ENCODE measurements at regions not wholly inside any gene's neighbourhood (a gene's known extent, or its start where the extent isn't known, plus 50 kb on each side); places are given as distances from the start of the nearest gene placed in this dataset.

DNA sequence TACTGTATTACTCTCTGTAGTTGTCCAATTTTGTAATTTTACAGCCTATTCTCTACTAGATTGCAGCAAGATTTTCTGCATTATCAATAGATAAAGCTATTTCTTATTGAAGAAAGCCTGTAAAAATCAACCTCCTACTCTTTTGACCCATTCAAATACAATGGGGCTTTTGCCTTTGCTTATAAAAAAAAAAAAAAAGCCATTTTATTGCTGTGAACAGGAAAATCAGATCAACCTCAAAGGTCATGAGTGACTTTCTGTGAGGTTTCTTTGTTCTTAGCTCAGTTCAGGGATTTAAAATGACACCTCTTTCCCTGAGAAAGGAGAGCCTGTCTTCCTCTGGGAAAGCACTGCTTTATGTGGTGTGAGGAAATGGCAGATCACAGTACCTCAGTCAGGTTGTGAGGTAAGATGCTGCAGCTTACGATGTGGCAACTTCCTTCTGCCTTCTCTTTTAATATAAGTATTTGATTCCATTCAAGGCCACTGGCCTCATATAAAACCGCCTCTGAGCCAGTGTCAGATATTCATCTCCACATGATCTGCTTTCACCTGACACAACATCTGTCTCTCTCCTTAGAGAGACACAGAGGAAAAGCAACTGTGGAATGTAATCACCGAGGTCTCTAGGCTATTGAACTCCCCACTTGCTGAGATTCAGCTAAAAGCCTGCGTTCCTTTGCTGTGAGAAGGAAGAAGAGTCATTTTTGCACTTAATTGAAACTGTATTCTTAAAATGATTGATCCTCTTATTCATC, 161.5 kb upstream of the MB21D2 start:
- TF ChIP-seq, protein P1, sequence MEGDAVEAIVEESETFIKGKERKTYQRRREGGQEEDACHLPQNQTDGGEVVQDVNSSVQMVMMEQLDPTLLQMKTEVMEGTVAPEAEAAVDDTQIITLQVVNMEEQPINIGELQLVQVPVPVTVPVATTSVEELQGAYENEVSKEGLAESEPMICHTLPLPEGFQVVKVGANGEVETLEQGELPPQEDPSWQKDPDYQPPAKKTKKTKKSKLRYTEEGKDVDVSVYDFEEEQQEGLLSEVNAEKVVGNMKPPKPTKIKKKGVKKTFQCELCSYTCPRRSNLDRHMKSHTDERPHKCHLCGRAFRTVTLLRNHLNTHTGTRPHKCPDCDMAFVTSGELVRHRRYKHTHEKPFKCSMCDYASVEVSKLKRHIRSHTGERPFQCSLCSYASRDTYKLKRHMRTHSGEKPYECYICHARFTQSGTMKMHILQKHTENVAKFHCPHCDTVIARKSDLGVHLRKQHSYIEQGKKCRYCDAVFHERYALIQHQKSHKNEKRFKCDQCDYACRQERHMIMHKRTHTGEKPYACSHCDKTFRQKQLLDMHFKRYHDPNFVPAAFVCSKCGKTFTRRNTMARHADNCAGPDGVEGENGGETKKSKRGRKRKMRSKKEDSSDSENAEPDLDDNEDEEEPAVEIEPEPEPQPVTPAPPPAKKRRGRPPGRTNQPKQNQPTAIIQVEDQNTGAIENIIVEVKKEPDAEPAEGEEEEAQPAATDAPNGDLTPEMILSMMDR (conservative IDR thresholded peaks at IDR 0.05; ENCODE audit: low read depth), result no peak
- CTCF ChIA-PET, result interaction anchor here (0.6 to 1.1 kb wide), 3 partner anchors 37 to 407 kb away, joined by 3 to 5 read pairs (median 3); no protein-coding TSS in a partner anchor
- POLR2A ChIA-PET (ENCODE audit: low non-redundant PET), result no interaction called here
- DNase-seq (ENCODE audit: low spot score), result no peak
- no peak overlapping the region for H3K27ac ChIP-seq

DNA sequence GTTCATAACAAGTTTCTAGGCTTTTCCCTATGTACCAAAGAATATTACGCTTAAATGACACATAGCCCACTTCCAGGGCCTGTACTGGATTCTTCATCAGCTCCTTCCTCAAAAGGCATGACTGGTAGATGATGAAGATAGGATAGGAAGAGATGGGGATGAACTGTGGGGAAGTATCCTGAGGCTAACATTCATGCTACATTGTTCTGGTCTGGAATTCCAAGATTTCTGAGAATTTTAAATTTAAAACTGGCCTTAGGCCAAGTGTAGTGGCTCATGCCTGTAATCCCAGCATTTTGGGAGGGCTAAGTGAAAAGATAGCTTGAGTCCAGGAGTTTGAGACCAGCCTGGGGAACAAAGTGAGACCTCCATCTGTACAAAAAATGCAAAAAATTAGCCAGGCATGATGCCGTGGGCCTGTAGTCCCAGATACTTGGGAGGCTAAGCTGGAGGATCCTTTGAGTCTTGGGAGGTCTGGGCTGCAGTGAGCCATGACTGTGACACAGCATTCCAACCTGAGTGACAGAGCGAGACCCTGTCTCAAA, 160.1 kb upstream of the PLAAT1 start:
- TF ChIP-seq, protein P1 (conservative IDR thresholded peaks at IDR 0.05; ENCODE audit: low read depth), result no peak
- ChIA-PET POLR2A (ENCODE audit: low non-redundant PET) (no interaction called here), CTCF (interaction anchor here (0.6 kb wide), 1 partner anchor 64 kb away, joined by 3 read pairs; no protein-coding TSS in a partner anchor)
- H3K27ac ChIP-seq, result no peak overlapping the region
- no peak for DNase-seq (ENCODE audit: low spot score)

DNA sequence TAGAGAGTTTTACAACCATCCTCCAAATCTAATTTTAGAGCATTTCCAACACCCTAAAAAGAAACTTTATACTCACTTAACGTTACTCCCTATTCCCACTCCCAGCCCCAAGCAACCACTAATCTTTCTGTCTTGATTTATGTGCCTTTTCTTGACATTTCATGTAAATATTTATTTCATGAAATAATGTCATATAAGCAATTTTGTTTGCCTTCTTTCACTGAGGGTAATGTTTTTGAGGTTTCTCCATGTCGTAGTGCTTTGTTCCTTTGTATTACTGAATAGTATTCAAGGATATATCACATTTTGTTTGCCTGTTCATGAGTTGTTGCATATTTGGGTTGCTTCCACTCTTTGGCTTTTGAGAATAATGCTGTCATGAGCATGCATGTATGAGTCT, 155.4 kb upstream of the PLAAT1 start:
- CTCF ChIA-PET, result no interaction called here
- POLR2A ChIA-PET (ENCODE audit: low non-redundant PET), result no interaction called here
- no peak overlapping the region for H3K27ac ChIP-seq
- DNase-seq (ENCODE audit: low spot score), result no peak
- TF ChIP-seq, protein P1 (conservative IDR thresholded peaks at IDR 0.05; ENCODE audit: low read depth), result no peak

DNA sequence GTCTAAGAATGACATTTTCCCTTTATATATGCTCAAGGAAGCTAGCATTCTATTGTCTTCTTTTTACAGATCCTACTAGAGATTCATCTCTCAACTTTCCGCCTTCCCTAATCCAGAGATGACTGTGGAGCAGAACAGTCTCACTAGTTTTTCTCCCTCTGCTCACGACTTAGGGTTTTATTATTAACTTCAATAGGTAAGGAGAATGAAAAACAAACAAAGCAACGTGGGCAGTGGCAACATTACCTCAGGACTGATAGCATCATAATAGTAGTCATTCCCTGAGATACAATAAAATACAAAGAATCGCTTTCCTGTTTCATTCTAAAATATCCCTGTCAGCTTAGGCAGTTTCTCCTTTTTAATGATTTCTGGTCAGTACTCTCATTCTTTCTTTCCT, 154.3 kb upstream of the PLAAT1 start:
- no peak for DNase-seq (ENCODE audit: low spot score)
- ChIA-PET CTCF (no interaction called here), POLR2A (ENCODE audit: low non-redundant PET) (no interaction called here)
- TF ChIP-seq, protein P1 (conservative IDR thresholded peaks at IDR 0.05; ENCODE audit: low read depth), result no peak
- no peak overlapping the region for H3K27ac ChIP-seq

DNA sequence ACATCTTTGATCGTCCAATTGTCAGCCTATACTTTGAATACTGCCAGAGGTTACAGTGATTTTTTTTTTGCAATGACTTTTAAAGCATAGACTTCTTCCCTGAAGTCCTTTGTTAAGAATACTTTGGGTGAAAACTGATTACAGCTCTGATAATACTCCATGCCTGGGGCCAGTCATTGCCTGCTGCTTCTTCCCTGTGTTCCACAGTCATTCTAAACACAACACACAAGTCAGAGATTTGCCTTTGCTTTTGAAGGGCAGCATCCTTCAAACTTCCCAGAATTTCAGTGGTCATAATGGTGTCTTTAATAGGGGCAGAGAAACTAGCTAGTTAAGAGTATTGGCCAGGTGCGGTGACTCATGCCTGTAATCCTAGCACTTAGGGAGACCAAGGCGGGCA, 153.7 kb upstream of the PLAAT1 start:
- DNase-seq (ENCODE audit: low spot score), result no peak
- CTCF ChIA-PET, result no interaction called here
- TF ChIP-seq, protein P1 (conservative IDR thresholded peaks at IDR 0.05; ENCODE audit: low read depth), result no peak
- POLR2A ChIA-PET (ENCODE audit: low non-redundant PET), result no interaction called here
- no peak overlapping the region for H3K27ac ChIP-seq

DNA sequence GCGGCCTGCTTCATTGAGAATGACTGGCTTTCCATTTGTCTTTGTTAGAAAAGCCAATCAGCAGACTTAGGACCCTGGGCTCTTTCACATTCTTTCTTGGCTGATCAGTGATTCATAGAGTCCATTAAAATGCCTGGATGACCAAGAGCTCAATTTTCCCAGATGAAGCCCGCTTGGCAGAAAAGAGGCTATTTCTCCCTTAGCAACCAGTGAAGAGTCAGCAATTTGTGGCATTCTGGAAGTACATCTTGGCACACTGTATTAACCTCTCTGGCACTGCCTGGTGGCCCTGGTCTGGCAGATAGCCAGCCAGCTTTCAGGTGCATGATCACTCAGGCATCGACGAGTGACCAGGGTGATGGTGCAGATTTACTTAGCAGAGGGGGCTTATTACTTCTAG, 145.7 kb upstream of the PLAAT1 start:
- ChIA-PET POLR2A (ENCODE audit: low non-redundant PET) (no interaction called here), CTCF (no interaction called here)
- no peak overlapping the region for H3K27ac ChIP-seq
- no peak for DNase-seq (ENCODE audit: low spot score)
- TF ChIP-seq, protein P1 (conservative IDR thresholded peaks at IDR 0.05; ENCODE audit: low read depth), result no peak

Measured in RWPE1 (cell line).